ENCODE measurements at regions not wholly inside any gene's neighbourhood (a gene's known extent, or its start where the extent isn't known, plus 50 kb on each side); places are given as distances from the start of the nearest gene placed in this dataset.

DNA sequence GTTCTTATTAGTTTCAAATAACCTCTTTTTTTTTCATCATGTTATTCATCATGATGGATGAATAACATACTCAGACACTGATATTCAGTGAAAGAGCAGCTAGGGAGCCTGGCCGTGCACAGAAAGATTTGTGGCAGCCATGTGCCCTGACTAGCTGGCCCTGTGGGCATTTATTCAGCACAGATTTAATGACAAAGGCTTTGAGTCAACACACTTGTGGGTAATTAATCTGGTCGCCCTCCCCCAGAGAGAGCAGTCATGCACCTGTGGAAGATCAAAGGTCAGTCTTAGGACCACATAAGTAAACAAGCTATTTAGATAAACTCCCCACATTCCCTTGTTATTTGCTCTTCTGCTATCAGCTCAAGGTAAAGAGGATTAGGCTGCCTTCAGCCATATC is 153.2 kb upstream of the HMCN1 start:
- DNase-seq (ENCODE audit: low read depth), result no peak

DNA sequence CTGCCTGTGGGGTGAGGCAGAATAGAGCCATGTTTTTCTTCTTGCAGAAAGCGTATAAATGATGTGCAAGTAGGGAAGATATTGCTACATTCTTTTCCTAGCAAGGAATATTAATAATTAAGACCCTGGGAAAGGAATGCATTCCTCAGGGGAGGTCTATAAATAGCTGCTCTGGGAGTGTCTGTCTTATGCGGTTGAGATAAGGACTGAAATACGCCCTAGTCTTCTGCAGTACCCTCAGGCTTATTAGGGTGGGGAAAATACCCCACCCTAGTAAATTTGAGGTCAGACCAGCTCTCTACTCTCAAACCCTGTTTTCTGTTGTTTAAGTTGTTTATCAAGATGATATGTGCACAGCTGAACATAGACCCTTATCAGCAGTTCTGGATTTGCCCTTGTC is 155.9 kb upstream of the HMCN1 start:
- DNase-seq (ENCODE audit: low read depth), result no peak

DNA sequence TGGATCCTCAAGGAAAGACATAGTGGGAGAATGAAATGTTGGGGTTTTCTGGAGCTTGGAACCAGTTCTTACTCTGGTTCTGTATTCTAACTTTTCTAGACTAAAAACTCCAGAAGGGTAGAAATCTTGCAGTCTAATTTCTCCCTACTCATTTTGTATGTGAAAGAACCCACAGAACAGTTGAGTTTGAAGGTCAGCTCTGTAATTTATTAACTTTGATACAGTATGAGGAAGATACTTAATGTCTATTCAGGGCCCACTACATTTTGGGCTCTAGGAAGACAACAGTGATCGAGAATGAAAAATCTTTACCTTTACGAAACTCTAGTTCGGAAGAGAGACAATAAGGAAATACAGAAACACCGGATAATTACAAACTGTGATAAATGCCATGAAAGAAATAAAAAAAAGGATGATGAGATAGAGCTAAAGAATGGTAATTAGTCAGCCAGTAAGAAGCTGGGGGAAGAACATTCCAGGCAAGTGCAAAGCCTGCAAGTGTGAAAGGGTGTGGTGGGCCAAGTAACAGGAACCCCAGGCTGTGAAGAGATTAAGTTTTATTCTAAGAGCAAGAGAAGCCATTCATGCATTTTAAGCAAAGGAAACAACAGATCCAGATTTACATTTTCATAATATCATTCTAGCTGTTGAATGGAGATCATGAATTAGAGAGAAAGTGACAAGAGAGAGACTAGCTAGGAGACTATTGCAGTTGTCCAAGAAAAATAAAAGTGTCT is 159.9 kb upstream of the HMCN1 start:
- no peak for DNase-seq (ENCODE audit: low read depth)

DNA sequence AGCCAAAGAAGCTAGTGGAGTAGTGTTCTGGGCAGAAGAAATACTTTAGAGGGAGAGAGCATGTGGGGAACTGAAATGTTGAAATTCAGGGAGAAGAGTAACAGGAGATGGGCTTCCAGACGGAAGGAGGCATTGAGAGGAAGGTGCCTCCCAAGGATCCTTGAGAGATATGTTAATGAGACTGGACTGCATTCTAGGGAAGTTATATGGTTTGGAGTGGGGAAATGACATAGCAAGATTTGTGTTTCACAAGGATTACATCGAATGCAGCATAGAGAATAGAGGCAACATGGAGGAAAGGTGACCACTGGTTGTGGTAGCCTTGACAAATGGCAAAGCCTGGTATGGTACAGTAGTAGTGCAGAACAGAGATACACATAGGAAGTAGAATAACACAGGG is 160.5 kb upstream of the HMCN1 start:
- DNase-seq (ENCODE audit: low read depth), result no peak

DNA sequence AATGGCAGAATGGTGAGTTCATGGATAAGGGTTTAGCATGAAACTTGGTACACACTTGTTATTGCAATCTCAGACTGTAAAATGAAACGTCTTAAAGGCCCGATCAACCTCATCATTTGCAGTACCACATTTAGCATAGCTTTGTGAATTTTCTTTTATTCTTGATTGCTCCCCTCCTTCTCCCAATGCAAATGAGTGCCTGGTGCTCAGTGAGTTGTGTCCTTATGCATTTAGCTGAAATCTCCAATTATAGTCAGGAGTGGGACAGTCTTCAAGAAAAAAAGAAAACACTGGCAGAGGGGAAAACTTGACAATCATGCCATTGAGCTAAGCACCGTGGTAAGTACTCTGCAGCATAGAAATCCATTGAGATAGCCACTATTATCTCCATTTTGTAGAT is 161.0 kb upstream of the HMCN1 start:
- DNase-seq (ENCODE audit: low read depth), result no peak

DNA sequence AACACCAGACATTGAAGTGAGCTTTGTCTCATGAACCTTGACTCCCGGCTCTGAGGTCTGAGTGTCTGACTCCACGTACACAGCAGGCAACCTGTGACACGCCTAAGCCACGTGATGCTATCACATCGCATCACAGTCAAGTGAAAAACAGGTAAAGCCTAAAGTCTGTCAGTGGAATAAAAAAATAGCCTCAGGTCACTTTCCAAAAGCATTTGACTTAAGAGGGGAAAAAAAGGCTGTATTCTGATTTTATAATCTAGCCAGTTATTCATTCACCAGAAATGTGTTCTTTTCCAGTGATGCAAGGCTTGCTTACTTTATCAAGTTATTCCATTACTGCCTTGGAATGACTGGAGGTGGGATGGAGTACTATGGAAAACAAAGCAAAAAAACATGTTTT is 163.2 kb upstream of the HMCN1 start:
- DNase-seq (ENCODE audit: low read depth), result no peak

DNA sequence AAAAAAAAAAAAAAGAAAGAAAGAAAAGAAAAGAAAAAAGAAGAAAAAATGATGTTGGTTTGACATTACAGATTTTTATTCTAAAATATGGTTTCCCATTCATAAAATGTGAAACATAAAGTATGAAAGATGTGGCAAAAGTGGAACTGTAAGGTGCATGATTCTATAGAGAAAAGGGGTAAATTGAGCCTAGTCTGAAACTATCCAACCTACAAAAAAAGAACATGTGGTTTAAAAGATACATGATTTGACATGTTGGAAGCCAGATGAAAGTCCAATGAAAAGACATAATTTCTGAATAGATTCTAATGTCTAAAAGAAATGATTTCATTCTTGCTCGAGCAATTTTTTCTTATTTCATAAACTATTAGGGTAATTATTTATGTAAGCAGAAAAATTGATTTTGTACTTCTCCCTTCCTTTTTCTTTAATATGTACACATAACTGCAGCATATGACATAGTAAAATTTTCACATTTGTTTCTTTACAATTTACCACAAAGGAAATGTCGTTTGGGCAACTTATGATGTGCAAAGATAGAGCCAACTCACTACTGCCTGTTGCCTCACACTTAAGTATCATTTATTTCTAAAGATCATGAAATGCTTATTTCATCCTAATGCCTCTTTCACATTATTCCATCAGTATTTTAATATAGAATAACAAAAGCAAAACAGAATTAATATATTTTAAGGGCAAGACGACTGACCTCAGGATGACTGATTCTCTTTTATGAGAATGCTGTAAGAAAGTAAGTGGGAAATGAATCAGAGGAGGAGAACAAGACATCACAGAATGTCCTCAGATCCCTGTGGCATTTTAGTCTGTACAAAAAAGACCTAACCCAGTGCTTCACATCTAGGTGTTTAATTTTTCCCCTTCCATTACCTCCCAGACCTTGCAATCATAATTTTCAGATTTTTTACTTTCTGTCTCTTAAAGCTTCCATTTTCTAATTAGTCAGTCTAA is 165.8 kb upstream of the HMCN1 start:
- peak; percentile 42 for DNase-seq (ENCODE audit: low read depth)

DNA sequence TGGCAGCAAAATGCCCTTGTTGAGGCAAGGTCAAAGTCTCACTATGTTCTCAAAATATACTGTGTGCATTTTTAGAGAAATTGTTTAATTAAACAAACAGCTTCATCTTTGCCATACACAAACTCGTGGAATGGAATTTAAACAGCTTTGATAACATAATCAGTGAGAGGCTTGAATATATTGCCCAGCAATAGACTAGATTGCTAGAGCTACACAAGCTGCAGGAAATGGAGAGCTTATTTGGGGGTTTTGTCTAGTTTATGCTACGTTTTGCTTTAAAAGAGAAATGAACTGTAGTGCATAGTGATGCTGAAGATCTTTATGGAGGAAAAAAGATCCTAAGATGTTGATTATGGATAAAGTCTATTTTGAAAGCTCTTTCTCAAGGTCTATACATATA is 166.8 kb upstream of the HMCN1 start:
- no peak for DNase-seq (ENCODE audit: low read depth)

DNA sequence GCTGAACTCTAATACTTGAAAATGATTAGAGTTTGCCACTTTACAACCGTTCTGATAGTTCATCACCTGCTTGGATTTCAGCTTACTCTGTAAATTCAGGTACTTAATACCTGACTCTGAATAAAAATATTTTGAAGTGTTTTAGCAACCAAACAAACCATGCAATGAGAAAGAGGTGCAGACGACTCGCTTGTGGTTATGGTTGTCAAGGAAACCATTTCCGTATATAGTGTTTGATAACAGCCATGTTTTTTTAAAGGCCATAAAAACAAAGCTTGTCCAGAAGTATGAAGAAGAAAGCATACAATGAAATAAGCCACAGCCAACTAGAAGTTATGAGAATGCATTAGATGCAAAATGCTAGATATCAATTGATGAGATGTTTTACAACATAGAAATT is 167.2 kb upstream of the HMCN1 start:
- DNase-seq (ENCODE audit: low read depth), result peak; percentile 73

DNA sequence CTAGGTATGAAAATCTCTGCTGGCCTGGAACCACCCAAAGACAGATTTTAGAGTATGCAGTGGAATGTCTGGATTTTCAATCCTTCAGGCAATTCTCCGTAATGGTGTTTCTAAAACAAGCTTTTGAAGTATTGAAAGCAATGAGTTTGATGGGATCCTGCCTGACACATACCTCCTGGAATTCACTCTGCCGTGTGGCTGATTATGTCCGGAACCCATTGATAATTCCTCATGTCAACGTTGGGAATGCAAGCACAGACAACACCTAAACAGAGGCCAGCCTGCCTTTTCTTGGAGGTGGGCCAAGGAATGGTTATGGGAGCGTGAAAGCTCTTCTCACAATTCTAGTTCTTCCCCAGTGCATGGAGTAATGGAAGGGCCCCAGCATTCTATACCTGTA is 168.9 kb upstream of the HMCN1 start:
- peak; percentile 86 for DNase-seq (ENCODE audit: low read depth)

DNA sequence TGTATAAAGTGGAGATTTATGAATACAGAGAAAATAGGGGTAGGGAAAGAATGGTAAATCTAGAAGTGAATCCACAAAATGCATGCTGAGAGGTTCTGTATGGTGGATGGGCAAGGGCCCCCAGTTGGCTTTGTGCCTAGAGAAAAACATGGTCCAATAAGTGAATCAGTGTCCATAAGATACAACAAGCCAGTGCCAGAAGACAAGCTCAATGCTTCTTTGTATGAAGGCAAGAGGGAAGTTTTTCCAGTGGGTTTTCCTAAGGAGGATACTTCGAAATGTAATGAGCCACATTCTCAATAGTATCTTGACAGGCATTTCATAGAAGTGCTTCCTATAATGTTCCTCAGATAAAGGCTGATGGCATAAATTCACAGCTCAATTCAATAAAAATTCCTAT is 169.4 kb upstream of the HMCN1 start:
- no peak for DNase-seq (ENCODE audit: low read depth)

DNA sequence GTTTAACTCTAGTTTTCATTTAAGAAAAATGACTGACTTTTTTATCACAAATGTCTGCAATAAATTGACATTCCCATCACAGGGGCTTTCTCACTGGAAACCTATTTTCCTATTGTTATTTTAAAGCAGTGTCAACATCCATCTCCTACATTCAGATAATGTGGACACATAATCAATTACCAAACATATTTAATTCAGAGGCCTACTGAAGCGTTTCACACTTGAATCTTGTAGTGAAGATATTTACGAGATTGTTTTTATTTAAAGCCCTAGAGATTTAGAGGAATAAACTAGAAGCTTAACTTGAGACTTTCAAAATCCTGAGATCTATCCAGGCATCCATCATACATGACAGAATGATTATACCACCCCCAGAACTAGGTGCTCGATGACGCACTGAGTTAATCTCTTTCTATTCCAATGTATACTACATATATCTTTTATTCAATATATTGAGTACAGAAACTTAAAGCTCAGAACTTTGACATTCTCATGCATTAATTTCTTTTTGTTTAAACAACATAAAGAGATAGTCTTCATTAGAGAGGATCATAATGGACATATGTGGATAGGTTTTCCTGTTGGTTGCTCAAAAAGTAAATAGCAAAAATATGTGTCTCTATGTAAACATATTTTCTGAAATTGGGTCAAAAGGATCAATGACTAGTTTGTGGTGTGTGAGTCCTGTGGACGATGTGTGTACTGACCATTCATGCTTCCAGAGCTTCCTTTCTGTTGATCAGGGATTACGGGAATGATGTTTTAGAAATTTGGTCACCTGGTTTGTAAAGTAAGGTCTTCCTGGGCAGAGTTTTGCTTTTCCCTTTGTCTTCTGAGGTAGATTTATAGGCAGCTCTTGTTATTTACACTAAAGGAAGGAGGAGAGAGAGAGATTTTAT is 171.5 kb upstream of the HMCN1 start:
- DNase-seq (ENCODE audit: low read depth), result no peak

DNA sequence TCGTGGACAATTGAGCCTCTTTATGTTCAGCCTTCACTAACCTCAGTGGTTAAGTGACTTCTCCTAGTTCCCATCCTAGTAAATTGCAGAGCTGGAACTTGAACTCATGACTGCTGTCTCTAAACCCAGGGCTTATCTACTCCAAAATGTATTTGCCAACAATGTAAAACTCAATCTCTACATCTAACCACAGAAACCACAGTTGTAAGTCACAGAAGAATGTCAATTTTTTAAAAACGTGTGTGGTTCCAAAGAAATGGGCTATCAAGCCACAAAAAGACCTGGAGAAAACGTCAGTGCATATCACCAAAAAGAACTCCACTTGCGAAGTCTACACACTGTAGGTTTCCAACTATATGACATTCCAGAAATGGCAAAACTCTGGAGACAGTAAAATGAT is 172.6 kb upstream of the HMCN1 start:
- peak; percentile 66 for DNase-seq (ENCODE audit: low read depth)

DNA sequence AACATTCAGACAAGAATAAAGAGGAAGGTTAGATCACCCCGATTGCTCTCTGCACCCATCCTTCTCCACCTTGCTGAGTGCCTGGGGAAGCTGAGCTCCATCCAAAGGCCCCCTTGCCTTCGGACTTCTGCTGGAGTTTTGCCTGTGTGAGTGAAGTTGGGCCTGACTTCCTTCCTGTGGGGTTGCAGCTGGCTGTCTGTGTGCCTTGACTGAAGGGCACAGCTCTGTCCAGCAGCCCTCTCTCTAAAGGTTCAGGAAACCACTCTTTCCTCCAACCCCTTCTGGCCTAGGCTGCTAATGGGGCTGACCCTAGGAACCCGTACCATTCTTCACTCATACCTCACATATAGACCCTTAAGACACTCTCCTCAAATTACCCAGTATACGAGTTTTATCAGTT is 173.4 kb upstream of the HMCN1 start:
- no peak for DNase-seq (ENCODE audit: low read depth)

DNA sequence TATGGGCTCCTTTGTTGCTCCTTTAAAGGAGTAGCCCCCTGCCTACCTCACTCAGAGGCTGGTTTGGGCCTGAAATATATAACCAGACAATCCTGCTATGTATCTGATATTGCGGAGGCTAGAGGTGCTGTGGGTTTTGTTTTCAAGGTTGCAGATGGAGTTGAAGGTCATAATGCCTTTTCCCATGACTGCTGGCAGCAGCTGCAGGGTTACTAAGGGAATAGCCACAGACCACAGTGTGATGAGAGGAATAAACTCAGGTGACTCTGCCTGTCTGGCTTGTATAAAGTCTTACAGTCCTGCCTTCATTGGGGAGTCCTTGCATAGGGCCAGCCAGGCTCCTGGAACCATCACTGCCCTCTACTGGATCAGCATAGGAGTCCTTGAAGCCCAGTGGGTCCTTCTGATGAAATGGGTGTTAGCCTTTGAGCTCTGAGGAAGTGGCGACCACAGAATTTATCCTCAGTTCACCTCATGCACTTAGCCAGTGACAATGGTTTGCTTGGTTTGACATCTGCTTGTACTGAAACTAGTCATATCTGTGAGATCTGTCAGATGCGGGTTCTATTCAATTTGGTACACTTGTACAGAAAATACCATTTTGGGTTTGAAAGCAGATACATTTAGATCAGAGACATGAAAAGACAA is 174.4 kb upstream of the HMCN1 start:
- DNase-seq (ENCODE audit: low read depth), result peak; percentile 68

DNA sequence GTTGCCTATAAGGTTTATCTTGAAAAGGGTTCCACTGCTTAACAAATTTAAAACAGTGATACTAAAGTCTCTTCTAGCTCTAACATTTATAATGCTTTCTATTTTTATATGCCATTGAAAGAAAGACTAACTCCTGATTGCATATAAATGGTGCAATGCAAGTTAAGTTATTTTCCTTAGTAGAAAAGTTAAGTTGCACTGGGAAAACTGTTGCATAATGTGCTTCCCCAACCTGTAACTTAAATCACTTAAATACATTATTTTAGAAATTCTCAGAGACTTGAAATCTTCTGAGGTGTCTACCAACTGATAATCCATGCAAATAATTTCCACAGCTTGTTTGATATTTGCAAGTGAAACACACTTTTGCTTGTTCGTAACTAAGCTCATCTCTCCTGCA is 175.0 kb upstream of the HMCN1 start:
- no peak for DNase-seq (ENCODE audit: low read depth)

DNA sequence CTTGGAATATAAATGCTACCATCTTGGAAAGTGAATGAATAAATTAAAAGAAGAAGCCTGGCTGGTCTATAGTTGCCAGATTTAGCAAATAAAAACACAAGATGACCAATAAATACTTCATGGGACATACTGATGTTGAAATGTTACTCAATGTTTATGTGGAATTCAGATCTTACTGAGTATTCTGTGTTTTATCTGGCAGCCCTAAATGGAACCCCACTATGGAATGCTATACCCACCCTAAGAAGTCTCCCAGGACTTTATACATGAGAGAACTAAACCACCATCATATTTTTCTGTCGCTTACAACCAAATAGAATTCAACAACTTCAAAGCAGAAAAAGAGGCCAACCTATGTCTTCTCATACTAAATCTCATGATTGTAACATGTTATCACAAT is 177.6 kb upstream of the HMCN1 start:
- DNase-seq (ENCODE audit: low read depth), result no peak

DNA sequence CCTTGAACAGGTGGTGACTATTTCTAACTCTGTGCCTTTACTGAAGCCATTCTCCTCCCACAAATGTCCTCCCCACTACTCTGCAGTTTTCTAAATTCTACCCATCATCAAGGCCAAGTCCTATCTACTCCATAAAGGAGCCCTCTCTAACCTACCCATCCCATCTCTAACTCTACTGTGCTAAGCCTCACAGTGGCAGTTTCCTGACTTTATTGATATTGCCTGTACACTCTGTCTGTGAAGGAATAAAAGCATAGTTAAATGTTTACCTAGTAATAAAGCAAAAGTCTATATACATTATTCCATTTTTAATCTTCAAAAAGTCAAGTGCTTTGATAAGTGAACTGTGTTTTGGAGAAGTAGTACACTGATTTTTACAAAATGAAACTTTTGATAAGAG is 178.4 kb upstream of the HMCN1 start:
- no peak for DNase-seq (ENCODE audit: low read depth)

DNA sequence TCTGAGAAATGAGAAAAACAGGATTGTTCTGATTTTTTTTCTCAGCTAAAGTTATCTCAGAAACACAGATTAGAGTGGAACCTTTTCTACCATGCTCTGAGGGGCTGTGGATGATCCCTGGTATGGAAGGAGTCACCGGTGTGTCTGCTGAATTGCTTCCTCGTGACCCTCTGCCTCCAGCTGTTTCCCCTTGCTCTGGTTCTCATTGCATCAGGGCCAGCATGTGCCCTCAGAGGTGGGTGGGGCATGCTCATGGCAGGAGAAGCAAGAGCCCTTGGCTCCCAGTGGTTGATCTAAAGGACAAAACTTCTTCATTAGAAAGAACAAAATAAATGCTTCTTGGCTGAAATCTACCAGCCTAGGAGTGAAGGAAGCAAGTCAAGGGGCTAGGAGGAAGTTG is 183.2 kb upstream of the HMCN1 start:
- DNase-seq (ENCODE audit: low read depth), result no peak

DNA sequence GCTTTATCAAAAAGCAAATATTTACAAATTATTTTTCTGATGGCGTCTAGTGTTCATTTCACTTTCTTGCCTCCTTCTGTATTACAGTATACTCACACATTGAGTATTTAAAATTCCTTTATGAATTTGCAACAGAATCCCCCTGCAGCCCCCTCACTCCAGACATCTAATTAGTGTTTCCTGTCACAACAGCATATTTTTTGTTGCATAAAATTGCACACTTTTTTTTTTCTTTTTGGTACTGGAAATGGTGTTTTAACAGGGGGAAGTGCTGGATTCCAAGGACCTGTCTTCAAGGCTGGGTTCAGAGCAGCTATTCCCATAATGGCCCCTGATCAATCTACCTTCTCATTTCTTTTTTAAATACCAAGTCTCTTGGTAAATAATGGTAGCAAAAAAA is 184.3 kb upstream of the HMCN1 start:
- no peak for DNase-seq (ENCODE audit: low read depth)

DNA sequence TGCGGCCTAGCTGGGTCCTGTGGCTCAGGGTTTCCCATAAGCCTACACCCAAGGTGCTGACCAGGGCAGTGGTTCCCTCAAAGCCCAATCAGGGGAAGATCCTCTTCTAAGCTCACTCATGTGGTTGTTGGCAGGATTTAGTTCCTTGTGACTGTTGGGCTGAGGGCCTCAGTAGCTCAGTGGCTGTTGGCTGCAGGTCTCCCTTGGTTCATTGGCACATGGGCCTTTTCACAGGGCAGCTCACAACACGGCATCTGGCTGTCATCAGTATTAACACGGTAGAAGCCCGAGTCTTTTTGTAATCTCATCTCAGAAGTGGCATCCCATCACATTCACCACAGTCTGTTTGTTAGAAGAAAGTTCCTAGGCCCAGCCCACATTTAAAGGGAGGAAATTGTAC is 188.2 kb upstream of the HMCN1 start:
- no peak for DNase-seq (ENCODE audit: low read depth)

DNA sequence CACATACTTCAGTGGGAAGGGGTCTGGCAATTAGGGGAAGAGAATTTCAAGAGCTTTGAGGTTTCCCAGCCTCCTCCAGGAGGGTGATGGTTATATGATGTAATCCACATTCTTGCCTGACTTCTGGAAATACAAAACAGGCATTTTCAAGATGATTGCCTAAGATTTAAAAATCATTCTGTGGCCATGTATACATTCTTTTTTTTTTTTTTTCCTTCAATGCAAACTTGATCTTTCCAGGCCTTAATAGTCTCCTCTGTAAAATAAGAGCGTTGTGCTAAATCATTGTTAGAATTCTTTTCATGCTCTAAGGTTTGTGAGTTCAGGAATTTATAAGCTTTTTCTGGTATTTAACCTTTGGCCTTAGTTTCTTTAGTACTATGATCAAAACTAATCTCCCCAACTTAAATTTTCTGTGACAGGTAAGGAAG is 192.3 kb upstream of the HMCN1 start:
- DNase-seq (ENCODE audit: low read depth), result no peak
